Activated CD8-positive, alpha-beta memory T cell treated with anti-CD3 and anti-CD28 coated beads for 36 hours (primary cell): ENCODE measurements at regions not wholly inside any gene's neighbourhood (a gene's known extent, or its start where the extent isn't known, plus 50 kb on each side); places are given as distances from the start of the nearest gene placed in this dataset.
"Not testable (repeated sequence)": the region's sequence is repeated elsewhere in the genome, so short reads cannot be mapped to it uniquely, and the experiment has no call there.

Experiments
- CTCF ChIA-PET: fragments of 350-600 bp; sonication (Branson Sonifier 250); formaldehyde crosslinking; loops from one replicate; lab custom pipeline; 2021; ENCODE audit warnings: antibody characterized with exemption; lab: Charles Lee
- POLR2A ChIA-PET: fragments of 350-600 bp; sonication (Branson Sonifier 250); formaldehyde crosslinking; loops from one replicate; lab custom pipeline; 2021; ENCODE audit warnings: antibody characterized with exemption; lab: Charles Lee

DNA sequence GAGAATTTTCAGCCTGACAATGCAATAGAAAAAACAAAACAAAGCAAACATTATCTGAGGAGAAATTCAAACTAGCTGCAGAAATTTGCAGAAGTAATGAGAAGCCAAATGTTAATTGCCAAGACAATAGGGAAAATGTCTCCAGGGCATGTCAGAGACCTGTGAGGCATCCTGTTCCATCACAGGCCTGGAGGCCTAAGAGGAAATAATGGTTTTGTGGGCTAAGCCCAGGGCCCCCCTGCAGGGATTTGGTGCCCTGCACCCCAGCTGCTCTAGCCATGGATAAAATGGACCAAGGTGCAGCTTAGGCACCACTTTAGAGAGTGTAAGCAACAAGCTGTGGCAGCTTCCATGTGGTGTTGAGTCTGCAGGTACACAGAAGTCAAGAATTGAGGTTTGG is 401.2 kb upstream of the NECTIN3 start:
- POLR2A ChIA-PET = no interaction called here
- CTCF ChIA-PET = no interaction called here

DNA sequence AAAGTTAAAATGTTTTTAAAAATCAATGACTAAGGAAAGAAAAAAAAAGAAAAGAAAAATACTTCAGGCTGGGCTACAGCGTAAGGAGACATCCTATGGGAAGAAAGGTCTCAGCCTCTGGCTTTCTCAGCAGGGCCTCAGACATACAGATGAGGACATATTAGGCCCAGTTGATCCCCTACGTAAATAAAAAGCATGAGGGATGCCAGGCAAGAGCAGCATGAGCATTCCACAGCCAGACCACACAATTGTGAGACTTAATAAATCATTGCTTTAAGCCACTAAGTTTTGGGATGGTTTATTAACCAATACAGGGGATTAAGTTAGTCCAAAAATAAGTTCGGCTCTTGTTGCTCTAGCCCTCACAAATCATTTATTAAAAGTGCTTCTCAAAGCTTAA is 394.1 kb upstream of the NECTIN3 start:
- ChIA-PET POLR2A (no interaction called here), CTCF (no interaction called here)

DNA sequence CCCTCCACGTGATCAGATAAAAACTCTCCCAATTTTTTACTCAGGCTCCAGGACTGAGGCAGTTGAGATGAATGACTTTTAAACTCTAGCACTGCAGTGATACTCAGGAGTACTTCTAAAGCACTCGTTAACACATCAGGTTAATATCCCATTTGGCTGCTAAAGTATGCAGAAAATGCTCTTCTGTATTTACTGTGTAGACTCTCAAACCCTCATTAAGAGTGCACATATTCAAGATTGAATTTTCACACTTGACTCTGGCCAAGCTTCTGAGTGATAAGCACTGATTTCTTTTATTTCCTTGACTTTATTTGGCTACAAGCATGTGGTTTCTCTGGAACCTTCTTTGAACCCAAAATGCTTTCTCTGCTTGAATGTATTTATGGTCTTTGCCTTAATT is 392.3 kb upstream of the NECTIN3 start:
- ChIA-PET CTCF (no interaction called here), POLR2A (no interaction called here)

DNA sequence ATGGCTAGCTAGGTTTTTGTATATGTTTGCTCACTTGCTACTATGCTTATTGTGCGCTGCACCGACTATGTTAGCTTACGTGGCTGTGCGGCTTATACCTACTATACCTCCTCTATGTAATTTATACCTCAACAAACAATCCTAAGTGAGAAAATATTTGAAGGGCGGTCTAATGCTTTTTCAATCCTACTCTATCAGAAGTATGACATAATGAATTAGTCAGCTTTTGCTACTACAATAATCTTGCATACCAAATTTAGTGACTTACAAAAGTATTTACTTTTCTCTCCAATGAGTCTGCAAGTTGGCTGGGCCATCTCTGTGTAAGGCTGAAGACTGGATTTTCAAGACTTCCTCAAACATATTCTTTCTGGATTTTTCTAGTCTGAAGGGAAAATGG is 391.2 kb upstream of the NECTIN3 start:
- ChIA-PET CTCF (no interaction called here), POLR2A (no interaction called here)

DNA sequence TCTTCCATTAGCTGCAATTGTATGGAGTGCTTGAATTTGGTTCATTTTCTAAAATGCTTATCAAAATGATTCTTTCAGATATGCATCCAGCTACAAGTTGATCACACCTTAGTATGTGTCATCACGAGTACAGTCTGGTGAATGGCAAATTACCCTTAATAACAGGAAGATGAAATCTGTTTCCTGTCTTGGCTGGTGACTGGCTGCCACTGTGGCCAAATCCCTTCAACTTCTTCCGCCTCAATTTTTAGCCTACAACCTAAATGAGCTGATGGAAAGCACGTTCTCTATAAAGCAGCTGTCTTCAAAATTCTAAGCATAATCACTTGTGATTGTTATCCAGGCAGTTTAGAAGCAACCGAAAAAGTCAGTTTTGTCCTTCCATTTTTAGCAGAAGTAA is 387.1 kb upstream of the NECTIN3 start:
- ChIA-PET POLR2A (no interaction called here), CTCF (no interaction called here)

DNA sequence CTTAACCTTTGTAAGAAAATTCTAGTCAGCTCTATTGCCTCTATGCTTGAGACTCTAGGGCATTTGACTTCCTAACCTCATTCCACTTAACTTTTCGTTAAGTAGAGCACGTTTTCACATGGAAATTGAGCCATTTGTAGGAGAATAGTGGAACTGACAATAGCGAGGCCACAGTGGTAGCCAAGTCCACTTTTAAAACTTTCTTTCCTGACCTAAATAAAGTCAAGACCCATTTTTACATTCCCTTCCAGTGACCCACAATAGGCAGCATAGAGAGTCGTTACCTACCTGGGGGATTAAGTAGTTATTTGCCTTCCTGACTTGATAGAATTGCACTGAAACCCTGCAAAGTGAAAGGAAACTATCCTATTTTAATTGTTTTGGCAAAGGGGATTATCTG is 386.0 kb upstream of the NECTIN3 start:
- CTCF ChIA-PET = no interaction called here
- POLR2A ChIA-PET = no interaction called here

DNA sequence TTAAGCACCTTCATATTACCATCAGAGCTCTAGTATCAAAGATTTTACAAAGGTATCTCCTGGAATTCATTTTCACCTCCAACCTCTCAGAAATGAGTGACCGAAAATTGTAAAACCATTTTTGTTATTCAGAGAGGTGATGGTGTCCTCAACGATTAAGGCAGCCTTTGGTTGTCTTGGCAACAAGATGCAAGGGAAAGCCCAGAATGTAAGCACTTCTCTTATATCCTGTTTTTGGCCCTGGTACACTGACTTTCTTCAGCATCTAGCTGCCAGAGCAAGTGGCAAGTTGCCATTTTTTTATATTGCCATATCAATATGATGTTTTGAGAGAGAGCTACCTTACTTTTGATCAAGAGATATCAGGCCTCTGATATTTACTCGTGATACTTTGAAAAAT is 384.9 kb upstream of the NECTIN3 start:
- POLR2A ChIA-PET = no interaction called here
- CTCF ChIA-PET = interaction anchor here (1.3 kb wide), 1 partner anchor 40 kb away, joined by 3 read pairs; no protein-coding TSS in a partner anchor

DNA sequence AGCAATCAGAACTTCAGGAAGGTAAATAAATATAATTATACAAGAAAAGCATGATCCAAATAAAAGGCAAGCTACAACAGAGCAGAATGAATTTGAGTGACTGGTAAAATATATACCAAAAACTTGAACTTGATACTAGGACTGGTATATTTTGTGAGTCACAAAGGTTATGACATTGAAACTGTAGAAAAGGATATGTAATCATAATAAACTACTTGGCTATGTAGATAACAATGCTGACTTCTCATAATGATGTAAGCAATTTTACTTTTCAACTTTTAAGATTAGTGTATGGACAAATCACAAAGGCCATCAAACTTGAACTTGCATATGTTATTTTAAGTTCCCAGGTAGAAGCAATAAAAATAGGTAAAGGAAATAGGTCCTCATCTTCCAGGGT is 384.5 kb upstream of the NECTIN3 start:
- ChIA-PET POLR2A (no interaction called here), CTCF (interaction anchor here (1.3 kb wide), 1 partner anchor 39 kb away, joined by 3 read pairs; no protein-coding TSS in a partner anchor)

DNA sequence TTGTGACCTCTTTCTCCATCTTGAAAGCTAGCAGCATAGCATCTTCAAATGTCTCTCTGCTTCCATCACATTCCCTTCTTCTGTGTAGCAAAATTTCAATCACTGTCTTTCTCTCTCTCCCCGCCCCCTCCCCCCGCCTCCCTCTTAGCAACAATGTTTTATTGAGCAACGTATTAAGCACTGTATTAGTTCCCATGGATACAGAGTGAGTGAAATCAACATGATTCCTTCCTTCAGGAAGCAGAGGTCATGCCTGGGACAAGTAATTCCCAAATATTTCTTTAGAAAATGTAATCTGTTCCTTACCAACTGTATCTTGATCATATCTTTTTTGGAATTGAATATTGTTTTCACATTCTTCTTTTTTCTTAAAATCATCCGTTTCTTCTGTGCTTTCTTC is 373.7 kb upstream of the NECTIN3 start:
- CTCF ChIA-PET = no interaction called here
- POLR2A ChIA-PET = no interaction called here

DNA sequence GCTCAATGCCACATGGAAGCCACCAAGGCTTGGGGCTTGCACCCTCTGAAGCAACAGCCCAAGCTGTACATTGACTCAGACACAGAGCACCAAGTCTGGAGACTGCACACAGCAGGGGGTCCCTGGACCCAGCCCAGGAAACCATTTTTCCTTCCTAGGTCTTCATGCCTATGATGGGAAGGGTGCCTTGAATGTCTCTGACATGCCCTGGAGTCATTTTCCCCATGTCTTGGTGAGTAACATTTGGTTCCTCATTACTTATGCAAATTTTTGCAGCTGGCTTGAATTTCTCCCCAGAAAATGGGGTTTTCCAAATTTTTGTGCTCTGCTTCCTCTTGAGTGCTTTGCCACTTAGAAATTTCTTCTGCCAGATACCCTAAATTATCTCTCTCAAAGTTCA is 367.3 kb upstream of the NECTIN3 start:
- POLR2A ChIA-PET = not testable (repeated sequence)

DNA sequence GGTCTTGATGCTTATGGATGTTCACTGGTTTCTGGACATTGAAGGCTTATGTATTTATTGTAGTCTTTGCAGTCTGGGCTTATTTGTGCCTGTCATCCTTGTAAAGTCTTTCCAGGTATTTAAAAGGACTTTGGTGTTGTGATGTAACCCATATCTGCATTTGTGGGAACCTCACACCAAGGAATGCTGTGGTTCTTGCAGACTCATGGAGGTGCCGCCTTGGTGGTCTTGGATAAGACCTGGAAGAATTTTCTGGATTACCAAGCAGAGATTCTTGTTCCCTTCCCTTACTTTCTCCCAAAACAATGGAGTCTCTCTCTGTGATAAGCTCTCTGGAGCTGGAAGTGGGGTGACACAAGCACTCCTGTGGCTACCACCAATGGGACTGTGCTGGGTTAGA is 363.5 kb upstream of the NECTIN3 start:
- POLR2A ChIA-PET = no interaction called here
- CTCF ChIA-PET = no interaction called here

More for the DNA sequence above, 367.3 kb upstream of the NECTIN3 start:
- CTCF ChIA-PET = not testable (repeated sequence)

DNA sequence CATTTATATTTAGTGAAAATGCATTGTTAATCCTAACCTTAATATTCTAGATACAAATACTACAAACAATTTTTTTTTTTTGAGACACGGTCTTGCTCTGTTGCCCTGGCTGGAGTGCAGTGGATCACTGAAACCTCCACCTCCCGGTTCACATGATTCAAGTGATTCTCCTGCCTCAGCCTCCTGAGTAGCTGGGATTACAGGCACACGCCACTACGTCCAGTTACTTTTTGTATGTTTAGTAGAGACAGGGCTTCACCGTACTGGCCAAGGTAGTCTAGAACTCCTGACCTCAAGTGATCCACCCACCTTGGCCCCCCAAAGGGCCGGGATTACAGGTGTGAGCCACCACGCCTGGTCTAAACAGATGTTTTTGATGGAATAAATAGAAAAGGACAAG is 361.5 kb upstream of the NECTIN3 start:
- ChIA-PET CTCF (no interaction called here), POLR2A (no interaction called here)

DNA sequence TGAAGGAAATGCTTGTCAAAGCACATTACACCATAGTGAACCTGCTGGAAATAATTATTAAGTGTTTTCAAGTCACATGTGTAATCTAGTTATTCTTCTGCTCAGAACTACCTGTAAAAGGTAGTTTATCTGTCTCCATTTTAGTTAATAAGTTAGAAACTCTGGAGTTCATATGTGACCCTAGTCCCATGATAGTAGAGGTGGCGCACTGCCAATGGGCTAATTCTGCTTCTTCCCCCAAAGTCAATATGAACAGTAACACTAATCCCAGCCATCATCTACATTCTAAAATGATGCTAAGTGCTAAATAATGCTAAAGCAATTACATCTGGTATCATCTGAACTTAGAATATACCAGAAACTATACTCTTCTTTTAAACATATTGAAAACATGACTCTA is 361.0 kb upstream of the NECTIN3 start:
- CTCF ChIA-PET = no interaction called here

DNA sequence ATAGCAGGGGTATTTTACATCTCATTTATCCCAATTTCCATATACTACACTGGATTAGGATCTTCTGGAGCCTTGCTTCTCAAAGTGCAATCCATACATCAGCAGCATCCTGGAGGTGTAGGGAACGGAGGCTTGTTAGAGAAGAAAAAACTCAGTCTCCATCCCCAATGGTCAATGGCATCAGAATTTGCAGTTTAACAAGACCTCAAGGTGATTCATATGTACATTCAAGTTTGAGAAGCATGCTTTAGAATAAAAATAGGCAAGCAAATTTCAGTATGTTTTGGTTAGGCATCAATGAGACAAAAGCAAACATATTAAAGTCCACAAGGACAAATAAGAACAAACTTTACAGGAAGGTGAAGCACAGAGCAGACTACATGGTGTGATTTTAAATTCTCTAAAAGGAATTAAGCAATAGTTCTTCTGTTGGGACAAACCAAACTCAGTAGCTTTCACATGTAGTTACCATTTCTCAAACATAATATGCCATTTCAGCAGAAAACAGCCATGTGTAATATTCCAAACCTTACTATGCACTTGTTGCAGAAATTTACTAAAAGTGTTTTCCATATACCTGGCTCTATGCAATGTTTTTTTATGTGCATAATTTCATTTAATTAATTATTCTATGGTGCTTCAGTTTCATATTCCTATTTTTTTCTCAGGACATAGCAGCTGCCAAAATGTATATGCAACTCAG is 360.3 kb upstream of the NECTIN3 start:
- CTCF ChIA-PET = no interaction called here
- POLR2A ChIA-PET = no interaction called here

More for the DNA sequence above, 361.0 kb upstream of the NECTIN3 start:
- POLR2A ChIA-PET = no interaction called here

DNA sequence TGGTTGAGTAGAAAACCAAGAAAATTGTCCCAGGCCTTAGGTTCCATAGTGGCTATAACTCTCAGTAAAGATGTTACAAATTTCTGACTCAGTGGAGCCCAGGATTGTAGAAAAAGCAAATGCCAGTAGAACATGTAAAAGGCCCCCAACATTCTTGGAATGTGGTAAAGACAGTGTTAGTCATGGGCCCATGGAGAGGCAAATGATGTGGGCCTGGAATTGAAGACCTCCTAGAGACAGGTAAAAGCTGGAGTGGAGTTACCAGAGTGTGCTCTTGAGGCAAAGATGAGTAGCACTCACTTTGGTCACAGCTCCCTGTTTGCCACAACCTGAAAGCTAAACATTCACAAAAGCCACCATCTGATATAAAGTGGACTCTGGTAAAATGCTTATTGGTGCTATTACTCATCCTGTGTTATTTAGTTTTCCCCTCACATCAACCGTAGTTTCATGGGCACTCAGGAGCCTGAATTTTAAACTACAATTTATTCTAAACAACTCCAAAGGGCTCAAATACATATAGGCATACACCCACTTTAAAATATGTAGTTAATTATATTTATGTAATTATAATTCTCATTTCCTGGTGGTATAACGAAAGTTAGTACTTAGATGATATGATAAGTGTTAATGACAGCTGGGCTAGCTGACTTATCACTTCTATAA is 359.6 kb upstream of the NECTIN3 start:
- ChIA-PET POLR2A (no interaction called here), CTCF (no interaction called here)

DNA sequence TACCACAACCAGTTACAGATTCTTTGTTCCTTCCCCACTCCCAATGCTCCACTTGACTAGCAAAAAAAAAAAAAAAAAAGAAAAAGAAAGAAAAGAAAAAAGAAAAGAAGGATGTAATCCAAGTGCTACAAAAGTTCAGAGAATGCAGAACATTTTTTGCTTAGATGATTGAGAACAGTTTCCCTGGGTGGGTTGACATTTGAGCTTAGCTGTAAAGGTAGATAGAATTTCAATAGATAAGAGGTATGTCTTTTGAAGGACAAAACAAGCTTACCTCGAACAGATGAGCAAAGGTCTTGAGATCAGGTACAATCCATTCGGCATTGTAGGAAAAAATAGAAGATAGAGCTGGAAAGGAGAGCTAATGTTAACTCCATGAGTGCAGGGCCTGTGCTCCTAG is 344.6 kb upstream of the NECTIN3 start:
- POLR2A ChIA-PET = no interaction called here
- CTCF ChIA-PET = interaction anchor here (0.7 kb wide), 1 partner anchor 40 kb away, joined by 3 read pairs; no protein-coding TSS in a partner anchor

DNA sequence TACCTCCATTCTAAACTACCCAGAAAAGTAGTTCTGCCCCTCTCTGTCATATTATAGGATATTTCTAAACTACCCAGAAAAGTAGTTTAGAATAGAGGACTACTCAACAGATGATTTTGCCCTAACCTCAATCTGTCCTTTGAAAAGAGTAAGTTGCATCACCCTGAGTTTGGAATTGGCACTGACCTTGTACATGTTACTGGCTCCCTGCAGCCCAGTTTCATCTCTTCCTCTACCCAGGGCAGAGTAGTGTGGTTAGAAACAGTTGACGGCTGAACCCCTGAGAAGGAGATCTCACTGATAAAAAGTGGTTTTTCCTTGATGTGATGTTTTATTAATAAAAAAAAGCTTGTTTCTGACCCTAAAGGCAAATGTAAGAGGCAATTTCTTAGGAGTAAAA is 340.5 kb upstream of the NECTIN3 start:
- ChIA-PET CTCF (no interaction called here), POLR2A (no interaction called here)

DNA sequence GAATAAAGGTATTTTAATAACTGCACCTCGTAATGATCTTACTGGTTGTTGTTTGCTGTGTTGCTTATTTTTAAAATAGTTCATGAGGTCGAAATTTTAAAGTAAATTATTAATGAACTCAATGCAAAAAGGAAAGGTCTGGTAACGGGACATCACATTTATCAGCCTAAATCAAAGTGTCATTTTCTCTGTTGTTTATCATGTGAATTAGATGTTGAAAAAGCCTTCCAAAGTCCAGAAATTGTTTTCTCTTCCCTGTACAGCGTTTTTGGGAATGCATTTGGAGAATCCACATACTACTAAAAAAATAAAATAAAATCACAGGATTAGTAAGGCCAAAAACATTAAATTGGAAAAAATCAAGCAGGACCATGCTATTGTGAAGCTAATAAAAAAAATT is 339.2 kb upstream of the NECTIN3 start:
- CTCF ChIA-PET = no interaction called here
- POLR2A ChIA-PET = no interaction called here

DNA sequence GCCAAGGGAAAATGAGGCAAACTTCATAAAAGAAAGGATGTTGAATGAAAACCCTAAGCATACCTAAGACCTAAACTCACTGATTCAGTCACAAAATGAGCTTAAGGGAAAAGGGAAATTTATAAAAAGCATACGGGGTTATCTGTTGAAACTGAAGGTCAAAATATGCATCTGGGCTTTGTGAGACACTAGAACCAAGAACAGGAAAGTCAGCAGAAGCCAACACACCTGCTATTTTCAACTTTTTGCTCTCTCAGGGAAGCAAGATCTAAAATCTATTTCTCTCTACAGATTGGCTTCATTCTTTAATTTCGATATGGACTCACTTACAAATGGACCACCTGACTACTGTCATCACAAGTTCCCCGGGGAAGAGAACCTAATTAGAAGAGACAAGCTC is 338.6 kb upstream of the NECTIN3 start:
- POLR2A ChIA-PET = no interaction called here
- CTCF ChIA-PET = no interaction called here

DNA sequence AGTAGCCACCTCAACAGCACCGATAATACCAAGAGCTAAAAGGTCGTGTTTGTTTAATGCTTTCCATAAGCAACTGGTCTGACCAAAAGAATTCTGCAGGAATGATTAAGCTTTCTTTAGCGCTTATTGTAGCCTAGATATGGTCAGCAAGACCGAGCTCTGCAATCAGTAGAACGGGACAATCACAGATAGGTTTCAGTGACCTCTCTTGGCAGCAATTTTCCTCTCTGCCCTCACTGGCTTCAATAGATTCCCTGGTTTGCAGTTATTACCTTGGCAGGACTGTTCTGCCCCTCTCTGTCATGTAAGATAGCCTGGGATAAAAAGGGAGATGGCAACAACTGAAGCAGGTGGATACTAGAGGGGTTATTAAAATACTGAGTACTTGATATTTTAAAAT is 337.1 kb upstream of the NECTIN3 start:
- ChIA-PET CTCF (no interaction called here), POLR2A (no interaction called here)

DNA sequence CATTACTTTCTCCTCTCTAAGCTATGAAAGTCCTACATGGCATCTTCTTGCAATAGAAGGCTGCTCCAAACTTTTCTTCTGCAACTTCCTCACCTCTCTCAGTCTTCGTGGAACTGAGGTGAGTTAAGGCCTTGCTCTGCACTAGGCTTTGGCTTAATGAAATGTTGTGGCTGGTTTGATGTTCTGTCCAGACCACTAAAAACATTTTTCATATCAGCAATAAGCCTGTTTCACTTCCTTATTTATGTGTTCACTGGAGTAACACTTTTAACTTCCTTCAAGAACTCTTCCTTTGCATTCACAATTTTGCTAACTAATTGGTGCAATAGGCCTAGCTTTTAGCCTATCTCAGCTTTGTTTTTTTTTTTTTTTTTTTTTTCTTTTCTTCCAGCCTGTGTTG is 335.3 kb upstream of the NECTIN3 start:
- ChIA-PET POLR2A (no interaction called here), CTCF (no interaction called here)
